ENCODE measurements at regions not wholly inside any gene's neighbourhood (a gene's known extent, or its start where the extent isn't known, plus 50 kb on each side); places are given as distances from the start of the nearest gene placed in this dataset.

- DNase-seq = no peak
Observed at GRCh38 chr9:107969141-107969540, 479.6 kb upstream of the KLF4 start.

DNA sequence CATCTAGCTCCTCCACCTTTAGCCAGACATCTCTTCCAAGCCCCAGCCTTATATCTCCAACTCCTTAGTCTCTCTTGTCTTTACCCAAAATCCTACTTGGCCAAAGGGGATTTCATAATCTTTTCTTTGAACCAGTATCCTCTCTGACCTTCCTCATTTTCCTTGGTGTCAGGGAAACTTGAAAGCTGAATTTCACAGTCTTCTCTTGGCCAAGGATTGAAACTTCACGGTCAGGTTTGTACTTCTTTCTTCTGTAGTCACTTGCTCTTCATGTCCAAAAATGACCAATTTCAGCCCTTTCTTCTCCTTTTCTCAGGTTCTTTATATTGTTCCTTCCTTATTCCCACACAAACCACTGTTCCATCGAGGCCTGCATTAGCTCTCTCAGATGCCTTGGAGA is 473.7 kb upstream of the KLF4 start:
- DNase-seq = no peak

DNA sequence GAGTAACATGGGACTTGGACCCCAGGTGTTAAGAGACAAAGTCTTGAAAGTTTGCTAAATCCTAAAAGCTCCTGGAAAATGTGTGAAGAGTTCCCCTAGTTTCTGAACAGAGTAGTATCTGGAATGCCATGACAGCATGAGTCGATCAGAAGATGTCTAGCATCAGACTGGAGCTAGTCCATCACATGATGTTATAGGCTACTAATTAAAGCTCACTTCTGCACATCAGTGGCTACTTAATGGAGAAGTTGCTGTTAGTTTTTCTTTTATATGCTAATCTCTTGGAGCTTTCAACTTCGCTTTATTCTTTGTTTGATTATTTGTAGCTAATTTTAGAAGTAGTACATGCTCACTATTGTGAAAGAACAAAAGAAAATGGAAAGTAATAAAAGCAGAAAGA is 471.3 kb upstream of the KLF4 start:
- no peak for DNase-seq

DNA sequence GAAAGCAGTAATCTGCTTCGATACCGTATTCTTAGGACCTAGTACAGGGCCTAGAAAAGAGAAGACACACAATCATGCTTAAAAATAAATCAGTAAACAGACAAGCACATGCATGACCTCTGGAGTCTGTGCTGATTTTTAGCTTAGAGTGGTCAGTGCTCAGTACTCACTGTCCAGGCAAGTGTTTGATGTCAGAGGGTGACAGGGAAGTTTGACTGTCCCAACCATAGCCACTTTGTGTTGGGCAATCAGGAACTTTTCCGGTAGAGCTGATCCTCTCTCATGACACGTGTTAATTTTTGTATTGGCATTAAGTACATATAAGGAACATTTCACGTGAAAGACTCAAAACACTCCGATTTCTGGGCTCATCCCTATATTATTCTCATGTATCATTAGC is 464.7 kb upstream of the KLF4 start:
- no peak for DNase-seq

GRCh38 chr9:107953556-107954125 is 464.1 kb upstream of the KLF4 start:
- no peak for DNase-seq

GRCh38 chr9:107952773-107953172 is 463.2 kb upstream of the KLF4 start:
- DNase-seq = no peak

DNA sequence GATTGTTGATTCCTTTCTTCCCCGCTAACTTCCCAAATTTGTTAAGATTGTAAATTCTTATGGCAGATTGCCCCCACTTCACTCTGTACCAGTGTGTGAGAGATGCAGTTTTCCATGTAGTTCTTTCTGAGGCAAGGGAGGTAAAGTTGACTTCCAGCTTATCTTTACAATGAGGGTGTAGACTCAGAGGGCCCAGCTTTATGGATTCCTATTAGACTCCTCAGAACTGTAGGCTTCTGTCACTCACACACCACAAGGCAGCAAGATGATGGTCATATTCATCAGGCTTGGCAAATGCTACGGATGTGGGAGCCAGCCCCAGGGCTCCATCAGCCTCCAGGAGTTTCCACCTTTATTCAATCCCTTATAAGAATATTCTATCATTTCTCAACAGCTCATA is 461.9 kb upstream of the KLF4 start:
- no peak for DNase-seq

DNA sequence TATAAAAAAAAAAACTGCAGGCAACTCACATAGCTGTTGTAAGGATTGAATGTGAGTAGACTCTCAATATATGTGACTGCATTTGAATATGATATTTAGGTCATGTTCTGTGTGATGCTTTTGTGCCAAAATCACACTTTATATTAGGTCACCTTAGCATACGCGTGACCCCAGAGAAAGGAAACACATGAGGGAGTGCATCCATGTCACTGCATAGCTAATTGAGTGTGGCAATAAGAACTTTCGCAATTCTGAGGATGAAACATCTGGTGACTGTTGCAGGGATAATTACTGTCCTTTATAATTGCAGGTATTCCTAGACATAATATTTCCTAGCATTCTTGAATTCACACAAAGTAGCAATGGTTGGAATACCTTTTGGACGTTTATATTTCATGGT is 459.5 kb upstream of the KLF4 start:
- no peak for DNase-seq

DNA sequence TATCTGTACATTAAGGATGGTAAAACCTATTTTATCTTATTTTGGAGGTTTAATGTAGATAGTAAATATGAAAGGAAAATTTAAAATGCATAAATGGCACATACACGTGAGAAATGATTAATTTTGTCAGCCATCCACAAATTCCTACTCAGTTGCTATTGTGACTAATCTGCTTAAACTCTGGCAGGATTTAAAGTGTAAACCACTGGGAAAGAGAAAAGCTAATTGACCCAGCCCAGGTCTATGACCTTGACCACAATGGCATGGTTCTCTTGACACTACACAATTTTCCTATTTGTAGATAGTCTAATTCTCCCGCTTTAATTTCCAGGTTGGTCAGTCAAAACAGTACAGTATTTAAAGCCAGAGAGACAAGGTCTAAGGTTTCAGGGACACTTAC is 459.0 kb upstream of the KLF4 start:
- no peak for DNase-seq

GRCh38 chr9:107948086-107948485 is 458.5 kb upstream of the KLF4 start:
- no peak for DNase-seq

GRCh38 chr9:107946364-107947141 is 457.0 kb upstream of the KLF4 start:
- peak; percentile 52 for DNase-seq

- DNase-seq = no peak
Observed at GRCh38 chr9:107945961-107946360, 456.4 kb upstream of the KLF4 start.

- no peak for DNase-seq
Observed at GRCh38 chr9:107945493-107945892, 455.9 kb upstream of the KLF4 start.

DNA sequence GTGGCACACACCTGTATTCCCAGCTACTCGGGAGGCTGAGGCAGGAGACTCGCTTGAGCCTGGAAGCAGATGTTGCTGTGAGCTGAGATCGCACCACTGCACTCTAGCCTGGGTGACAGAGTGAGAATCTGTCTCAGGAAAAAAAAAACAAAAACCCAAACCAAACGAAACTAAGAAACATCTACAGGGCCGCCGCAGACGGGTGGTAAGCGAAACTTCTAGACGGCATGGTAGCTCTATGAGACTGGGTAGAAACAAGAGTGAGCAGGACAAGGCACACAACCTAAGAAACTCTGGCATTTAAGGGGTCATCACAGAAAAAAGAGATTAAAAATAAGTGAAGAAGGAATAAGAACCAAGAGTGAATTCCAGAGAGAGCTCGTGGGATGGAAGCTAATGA is 454.8 kb upstream of the KLF4 start:
- DNase-seq = no peak

DNA sequence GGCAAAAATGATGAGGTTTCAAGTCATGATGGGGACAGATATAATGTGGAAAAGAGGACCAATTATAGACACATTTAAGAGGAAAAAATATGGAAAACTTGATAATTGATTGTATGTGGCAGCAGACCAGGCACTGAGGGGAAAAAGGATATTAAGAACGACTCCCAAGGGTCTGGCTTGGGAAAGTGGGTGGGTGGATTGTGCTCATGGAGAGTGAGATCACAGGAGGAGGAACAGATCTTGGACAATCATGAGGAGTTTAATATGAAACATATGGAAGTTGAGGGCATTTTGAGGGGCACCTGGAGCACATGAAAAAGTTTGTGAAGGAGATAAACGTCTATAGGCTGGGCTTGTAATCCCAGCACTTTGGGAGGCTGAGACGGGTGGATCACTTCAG is 454.3 kb upstream of the KLF4 start:
- no peak for DNase-seq

DNA sequence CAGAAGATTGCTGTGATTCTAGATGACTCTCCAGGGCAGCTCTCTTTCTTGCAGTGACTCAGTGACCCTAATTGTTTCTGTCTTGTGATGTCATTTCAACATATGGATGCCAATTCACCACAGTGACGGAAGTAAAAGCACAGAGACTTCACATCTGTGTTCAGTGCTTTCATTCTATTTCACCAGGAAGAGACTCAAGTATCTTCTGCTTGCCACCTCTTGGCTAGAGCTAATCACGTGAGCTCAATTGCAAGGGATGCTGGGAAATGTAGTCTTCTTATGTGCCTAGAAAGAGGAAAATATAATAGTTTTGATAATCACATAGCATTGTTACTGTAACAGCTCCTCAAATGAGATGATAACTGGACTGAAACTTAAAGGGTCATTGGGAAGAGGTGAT is 453.3 kb upstream of the KLF4 start:
- DNase-seq = no peak

- DNase-seq = no peak
Observed at GRCh38 chr9:107942291-107942690, 452.7 kb upstream of the KLF4 start.

GRCh38 chr9:107940616-107941595 is 451.3 kb upstream of the KLF4 start:
- no peak for DNase-seq

DNA sequence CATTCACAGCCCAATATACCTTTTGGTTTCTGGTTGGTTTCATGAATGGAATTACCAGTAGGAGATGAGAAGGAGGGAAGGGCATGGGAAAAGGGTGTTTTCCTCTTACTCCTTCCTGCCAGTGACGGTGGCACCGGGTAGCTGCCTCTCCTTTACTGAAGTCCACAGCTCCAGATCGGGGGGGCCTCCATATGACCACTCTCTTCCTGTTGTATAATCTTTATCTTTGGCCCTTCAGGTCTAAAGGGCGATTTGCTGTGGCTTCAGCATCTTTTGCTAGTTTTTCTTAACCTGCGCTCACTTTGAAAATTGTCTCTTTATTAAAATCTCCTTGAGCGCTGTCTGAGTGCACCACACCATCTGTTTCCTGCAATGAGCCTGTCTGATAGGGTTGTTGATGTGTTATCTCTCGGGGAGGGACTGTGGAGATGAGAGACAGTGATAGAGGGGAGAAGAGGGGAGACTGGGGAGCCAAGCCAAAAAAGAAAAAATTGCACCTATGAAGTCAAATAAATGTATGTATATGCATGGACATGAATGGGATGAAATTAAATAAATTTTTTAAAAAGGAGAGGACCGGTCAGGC is 449.3 kb upstream of the KLF4 start:
- DNase-seq = no peak

DNA sequence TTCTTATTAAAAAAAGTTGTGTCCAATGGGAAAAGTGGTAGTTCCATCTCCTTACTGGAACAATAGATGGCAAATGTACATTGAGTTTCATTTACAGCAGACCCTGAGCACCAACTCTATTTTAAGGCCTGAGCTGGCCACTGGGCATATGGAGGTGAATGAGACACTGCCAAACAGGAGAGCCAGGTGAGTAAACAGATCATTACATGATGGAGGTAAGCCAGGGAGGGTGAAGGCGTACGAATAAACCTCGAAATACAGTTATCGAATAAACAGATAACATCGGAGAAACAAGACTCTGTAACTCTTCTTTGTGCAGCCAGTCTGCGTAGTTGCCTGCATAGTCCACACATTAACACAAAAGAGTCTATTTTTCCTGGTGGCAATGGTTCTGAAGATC is 446.4 kb upstream of the KLF4 start:
- peak; percentile 62 for DNase-seq

DNA sequence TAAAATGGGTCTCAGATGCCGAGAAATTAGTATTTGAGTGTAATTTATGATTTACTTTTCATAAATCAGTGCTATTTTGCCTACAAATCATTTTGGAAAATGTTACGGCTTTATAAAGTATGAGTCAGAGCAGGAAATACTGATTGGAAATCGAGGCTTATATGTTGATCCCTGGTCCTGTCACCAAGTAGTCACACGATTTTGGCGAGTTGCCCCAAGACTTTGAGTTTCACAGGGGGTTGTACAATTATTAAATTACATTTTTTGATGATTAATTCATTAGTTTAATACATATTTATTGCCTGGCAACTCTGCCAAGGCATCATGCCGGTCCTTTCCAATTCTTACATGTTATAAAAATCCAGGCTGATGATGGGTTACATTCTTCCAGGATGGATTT is 443.9 kb upstream of the KLF4 start:
- DNase-seq = no peak

- no peak for DNase-seq
Observed at GRCh38 chr9:107933097-107933496, 443.5 kb upstream of the KLF4 start.

DNA sequence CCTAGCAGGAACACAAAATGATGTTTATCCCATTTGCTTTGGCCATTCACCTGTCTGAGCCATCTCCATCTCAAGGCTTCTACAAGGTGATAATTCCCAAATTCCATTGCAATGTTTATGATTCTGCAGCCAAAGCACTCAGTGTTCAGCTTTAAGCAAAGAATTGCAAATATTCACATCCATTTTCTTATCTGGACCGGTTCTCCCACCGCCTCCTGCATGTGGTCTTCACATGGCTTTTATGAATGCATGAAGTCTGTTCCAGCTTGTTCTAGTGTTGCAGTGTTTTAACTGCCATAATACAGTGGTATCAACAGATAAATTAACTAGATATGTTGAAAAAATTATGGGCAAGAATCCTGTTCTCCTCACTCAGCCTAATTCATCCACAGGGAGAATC is 443.0 kb upstream of the KLF4 start:
- DNase-seq = no peak
